PC-3 (cell line): ENCODE measurements at regions not wholly inside any gene's neighbourhood (a gene's known extent, or its start where the extent isn't known, plus 50 kb on each side); places are given as distances from the start of the nearest gene placed in this dataset.

Experiments
- CTCF ChIP-seq: fragments of 300-600 bp; sonication (generic); conservative IDR thresholded peaks from 2 replicates; pipeline ENCODE4 v1.5.1; 2017; ENCODE audit warnings: antibody characterized with exemption, low read depth, mild to moderate bottlenecking, low read length
- EZH2 ChIP-seq: fragments of 300-600 bp; sonication (generic); IDR thresholded peaks from one replicate; pipeline ENCODE4 v1.6.1; 2017; ENCODE audit warnings: antibody characterized with exemption, mild to moderate bottlenecking, low read length; ENCODE audit not compliant: unreplicated experiment
- EZH2phosphoT487 ChIP-seq: fragments of 300-600 bp; sonication (generic); IDR thresholded peaks from 2 replicates; pipeline ENCODE4 v1.6.1; 2018; ENCODE audit warnings: mild to moderate bottlenecking, antibody characterized with exemption, low read length, borderline replicate concordance

- TF ChIP-seq CTCF (no peak), EZH2phosphoT487 (no peak), EZH2 (no peak)
These were observed 260.9 kb downstream of the TENT5A start for GRCh38 chr6:81491454-81492101.
